ENCODE measurements at regions not wholly inside any gene's neighbourhood (a gene's known extent, or its start where the extent isn't known, plus 50 kb on each side); places are given as distances from the start of the nearest gene placed in this dataset.

DNA sequence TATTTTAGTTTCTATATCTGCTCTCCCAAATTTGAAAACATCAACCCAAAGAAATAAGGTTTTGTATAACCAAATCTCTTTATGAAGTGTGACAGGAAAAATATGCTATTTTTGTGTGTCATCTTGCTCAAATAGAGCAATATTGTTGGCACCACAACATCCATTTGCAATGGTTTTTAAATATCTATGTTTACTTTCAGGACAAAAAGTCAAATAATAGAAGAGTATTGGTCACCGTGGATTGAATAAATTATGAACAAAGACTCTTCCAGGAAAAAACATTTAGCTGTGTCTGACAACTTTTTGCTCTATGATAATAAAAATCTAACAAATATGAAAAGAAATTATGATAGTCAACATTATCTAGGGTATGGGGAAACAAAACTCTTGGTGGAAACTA, 439.2 kb downstream of the BTG1 start:
- Histone ChIP-seq H3K27ac (ENCODE audit: low read depth, low read length) (no peak overlapping the region), H4K20me1 (ENCODE audit: insufficient read depth, low read length) (no peaks in the 10 kb centered on the region), H3K9me3 (ENCODE audit: insufficient read depth, low read depth, low read length) (no peaks in the 10 kb centered on the region), H3K79me2 (ENCODE audit: insufficient read depth, low read length) (no peaks in the 10 kb centered on the region), H3K27me3 (ENCODE audit: insufficient read depth, low read length) (no peaks in the 10 kb centered on the region), H3K4me3 (ENCODE audit: insufficient read depth, low read depth, low read length) (no peak overlapping the region), H3K36me3 (ENCODE audit: insufficient read depth, low read length) (no peaks in the 10 kb centered on the region), H2AFZ (ENCODE audit: low read depth, low read length) (no peak overlapping the region), H3K4me1 (ENCODE audit: insufficient read depth, low read length) (no peaks in the 10 kb centered on the region), H3K9ac (ENCODE audit: low read length) (no peak overlapping the region), H3K4me2 (ENCODE audit: low read length) (no peak overlapping the region)
- no peak for DNase-seq (ENCODE audit: low read depth)
- TF ChIP-seq CTCF (IDR thresholded peaks at IDR 0.05; ENCODE audit: insufficient read depth, low read depth, low read length) (no peak), EZH2 (IDR thresholded peaks at IDR 0.05; ENCODE audit: insufficient read depth, low read length) (no peak)
- H3K27ac Mint-ChIP-seq (ENCODE audit: unreplicated experiment): no peak overlapping the region
- no peaks in the 10 kb centered on the region for H3K9me3 Mint-ChIP-seq (ENCODE audit: unreplicated experiment)
- FAIRE-seq: no peak
- no peaks in the 10 kb centered on the region for H3K36me3 Mint-ChIP-seq (ENCODE audit: low read depth, unreplicated experiment)
- H3K27me3 Mint-ChIP-seq (ENCODE audit: low read depth, unreplicated experiment): no peaks in the 10 kb centered on the region
- no peak overlapping the region for H3K4me3 Mint-ChIP-seq (ENCODE audit: unreplicated experiment)
- H3K4me1 Mint-ChIP-seq (ENCODE audit: low read depth, unreplicated experiment): peaks cover 2% of the 10 kb centered on the region

DNA sequence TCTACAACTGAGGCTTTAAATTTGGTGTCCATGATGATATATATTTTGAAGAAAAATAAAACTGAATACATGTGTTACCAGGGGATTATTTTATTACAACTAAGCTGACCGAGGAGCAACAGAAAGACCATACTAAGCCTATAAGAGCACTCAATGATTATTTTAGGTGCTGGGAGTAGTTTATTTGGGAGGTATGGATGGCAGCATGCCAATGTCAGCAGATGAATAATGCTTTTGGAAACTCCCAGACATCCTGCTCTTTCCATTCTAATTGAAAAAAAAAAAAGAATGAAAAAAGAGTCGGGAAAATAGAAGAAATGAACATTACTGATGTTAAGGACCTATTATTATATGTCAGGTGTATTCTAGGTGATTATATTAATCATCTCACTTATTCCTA, 441.2 kb downstream of the BTG1 start:
- Histone ChIP-seq H3K79me2 (ENCODE audit: insufficient read depth, low read length) (no peaks in the 10 kb centered on the region), H3K4me3 (ENCODE audit: insufficient read depth, low read depth, low read length) (no peak overlapping the region), H3K27me3 (ENCODE audit: insufficient read depth, low read length) (no peaks in the 10 kb centered on the region), H3K9ac (ENCODE audit: low read length) (no peak overlapping the region), H3K36me3 (ENCODE audit: insufficient read depth, low read length) (no peaks in the 10 kb centered on the region), H2AFZ (ENCODE audit: low read depth, low read length) (no peak overlapping the region), H3K27ac (ENCODE audit: low read depth, low read length) (no peak overlapping the region), H4K20me1 (ENCODE audit: insufficient read depth, low read length) (no peaks in the 10 kb centered on the region), H3K9me3 (ENCODE audit: insufficient read depth, low read depth, low read length) (no peaks in the 10 kb centered on the region), H3K4me1 (ENCODE audit: insufficient read depth, low read length) (no peaks in the 10 kb centered on the region), H3K4me2 (ENCODE audit: low read length) (peak overlapping the region; percentile 12)
- H3K36me3 Mint-ChIP-seq (ENCODE audit: low read depth, unreplicated experiment): no peaks in the 10 kb centered on the region
- no peak for FAIRE-seq
- H3K4me1 Mint-ChIP-seq (ENCODE audit: low read depth, unreplicated experiment): peaks cover 2% of the 10 kb centered on the region
- H3K4me3 Mint-ChIP-seq (ENCODE audit: unreplicated experiment): no peak overlapping the region
- H3K9me3 Mint-ChIP-seq (ENCODE audit: unreplicated experiment): no peaks in the 10 kb centered on the region
- no peaks in the 10 kb centered on the region for H3K27me3 Mint-ChIP-seq (ENCODE audit: low read depth, unreplicated experiment)
- DNase-seq (ENCODE audit: low read depth): peak; percentile 61
- no peak overlapping the region for H3K27ac Mint-ChIP-seq (ENCODE audit: unreplicated experiment)
- TF ChIP-seq EZH2 (IDR thresholded peaks at IDR 0.05; ENCODE audit: insufficient read depth, low read length) (no peak), CTCF (IDR thresholded peaks at IDR 0.05; ENCODE audit: insufficient read depth, low read depth, low read length) (no peak)

- no peak overlapping the region for H2AFZ ChIP-seq (ENCODE audit: low read depth, low read length)
- no peak for TF ChIP-seq CTCF (IDR thresholded peaks at IDR 0.05; ENCODE audit: insufficient read depth, low read depth, low read length)
- no peak overlapping the region for H3K27ac Mint-ChIP-seq (ENCODE audit: unreplicated experiment)
Observed at GRCh38 chr12:91703491-91704283, 442.0 kb downstream of the BTG1 start.

More at GRCh38 chr12:91703491-91704283, 442.0 kb downstream of the BTG1 start:
- no peak overlapping the region for H3K4me3 Mint-ChIP-seq (ENCODE audit: unreplicated experiment)
- H3K9me3 Mint-ChIP-seq (ENCODE audit: unreplicated experiment): peaks cover 3% of the 10 kb centered on the region
- FAIRE-seq (peak; percentile 43), DNase-seq (ENCODE audit: low read depth) (no peak)
- Histone ChIP-seq H3K4me1 (ENCODE audit: insufficient read depth, low read length) (no peaks in the 10 kb centered on the region), H3K27me3 (ENCODE audit: insufficient read depth, low read length) (no peaks in the 10 kb centered on the region), H3K4me2 (ENCODE audit: low read length) (no peak overlapping the region), H3K4me3 (ENCODE audit: insufficient read depth, low read depth, low read length) (no peak overlapping the region), H3K9me3 (ENCODE audit: insufficient read depth, low read depth, low read length) (no peaks in the 10 kb centered on the region), H3K9ac (ENCODE audit: low read length) (no peak overlapping the region), H3K36me3 (ENCODE audit: insufficient read depth, low read length) (no peaks in the 10 kb centered on the region), H3K27ac (ENCODE audit: low read depth, low read length) (no peak overlapping the region), H4K20me1 (ENCODE audit: insufficient read depth, low read length) (no peaks in the 10 kb centered on the region), H3K79me2 (ENCODE audit: insufficient read depth, low read length) (no peaks in the 10 kb centered on the region)
- H3K27me3 Mint-ChIP-seq (ENCODE audit: low read depth, unreplicated experiment): no peaks in the 10 kb centered on the region
- no peaks in the 10 kb centered on the region for H3K36me3 Mint-ChIP-seq (ENCODE audit: low read depth, unreplicated experiment)
- H3K4me1 Mint-ChIP-seq (ENCODE audit: low read depth, unreplicated experiment): peaks cover 2% of the 10 kb centered on the region
